Muscle layer of duodenum (tissue), 2 donors: ENCODE measurements at regions not wholly inside any gene's neighbourhood (a gene's known extent, or its start where the extent isn't known, plus 50 kb on each side); places are given as distances from the start of the nearest gene placed in this dataset.
"Not testable (repeated sequence)": the region's sequence is repeated elsewhere in the genome, so short reads cannot be mapped to it uniquely, and the experiment has no call there.

Source experiments
- H3K27ac ChIP-seq: one replicate; pipeline ENCODE4 v1.7.0; 2013; ENCODE audit warnings: mild to moderate bottlenecking, low read length
- H3K27me3 ChIP-seq: one replicate; pipeline ENCODE4 v1.7.0; 2013; ENCODE audit warnings: low read depth, mild to moderate bottlenecking, control low read depth, low read length
- H3K36me3 ChIP-seq, 2 donors: one replicate each; pipeline ENCODE4 v1.7.0; 2013; ENCODE audit warnings: low read length in 2 of 2, control low read depth in 1 of 2, mild to moderate bottlenecking in 1 of 2; ENCODE audit not compliant: insufficient read depth in 2 of 2, control insufficient read depth in 1 of 2
- H3K4me1 ChIP-seq, 2 donors: one replicate each; pipeline ENCODE4 v1.7.0; 2013; ENCODE audit warnings: low read length in 2 of 2, mild to moderate bottlenecking in 2 of 2, control low read depth in 1 of 2, moderate library complexity in 1 of 2; ENCODE audit not compliant: insufficient read depth in 2 of 2, control insufficient read depth in 1 of 2
- H3K4me3 ChIP-seq, 2 donors: one replicate each; pipeline ENCODE4 v1.7.0; 2013; ENCODE audit warnings: low read length in 2 of 2, low read depth in 1 of 2, mild to moderate bottlenecking in 1 of 2
- H3K9me3 ChIP-seq, 2 donors: one replicate each; pipeline ENCODE4 v1.7.0; 2013; ENCODE audit warnings: low read length in 2 of 2, control low read depth in 1 of 2, mild to moderate bottlenecking in 1 of 2; ENCODE audit not compliant: control insufficient read depth in 1 of 2
- donor health status: healthy.

DNA sequence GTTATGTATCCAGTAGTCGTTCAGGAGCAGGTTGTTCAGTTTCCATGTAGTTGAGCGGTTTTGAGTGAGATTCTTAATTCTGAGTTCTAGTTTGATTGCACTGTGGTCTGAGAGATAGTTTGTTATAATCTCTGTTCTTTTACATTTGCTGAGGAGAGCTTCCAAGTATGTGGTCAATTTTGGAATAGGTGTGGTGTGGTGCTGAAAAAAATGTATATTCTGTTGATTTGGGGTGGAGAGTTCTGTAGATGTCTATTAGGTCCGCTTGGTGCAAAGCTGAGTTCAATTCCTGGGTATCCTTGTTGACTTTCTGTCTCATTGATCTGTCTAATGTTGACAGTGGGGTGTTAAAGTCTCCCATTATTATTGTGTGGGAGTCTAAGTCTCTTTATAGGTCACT is 68.6 kb upstream of the IZUMO1R start:
- H3K27ac ChIP-seq, H3K4me3 ChIP-seq, H3K27me3 ChIP-seq, H3K36me3 ChIP-seq, H3K4me1 ChIP-seq: not testable (repeated sequence)
- peaks cover 0 to 18% of the 10 kb centered on the region in 2 donors for H3K9me3 ChIP-seq

DNA sequence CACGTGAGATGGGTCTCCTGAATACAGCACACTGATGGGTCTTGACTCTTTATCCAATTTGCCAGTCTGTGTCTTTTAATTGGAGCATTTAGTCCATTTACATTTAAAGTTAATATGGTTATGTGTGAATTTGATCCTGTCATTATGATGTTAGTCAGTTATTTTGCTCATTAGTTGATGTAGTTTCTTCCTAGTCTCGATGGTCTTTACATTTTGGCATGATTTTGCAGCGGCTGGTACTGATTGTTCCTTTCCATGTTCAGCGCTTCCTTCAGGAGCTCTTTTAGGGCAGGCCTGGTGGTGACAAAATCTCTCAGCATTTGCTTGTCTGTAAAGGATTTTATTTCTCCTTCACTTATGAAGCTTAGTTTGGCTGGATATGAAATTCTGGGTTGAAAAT is 68.0 kb upstream of the IZUMO1R start:
- H3K9me3 ChIP-seq = peaks cover 0 to 18% of the 10 kb centered on the region in 2 donors
- H3K27me3 ChIP-seq, H3K27ac ChIP-seq, H3K36me3 ChIP-seq, H3K4me3 ChIP-seq, H3K4me1 ChIP-seq: not testable (repeated sequence)

DNA sequence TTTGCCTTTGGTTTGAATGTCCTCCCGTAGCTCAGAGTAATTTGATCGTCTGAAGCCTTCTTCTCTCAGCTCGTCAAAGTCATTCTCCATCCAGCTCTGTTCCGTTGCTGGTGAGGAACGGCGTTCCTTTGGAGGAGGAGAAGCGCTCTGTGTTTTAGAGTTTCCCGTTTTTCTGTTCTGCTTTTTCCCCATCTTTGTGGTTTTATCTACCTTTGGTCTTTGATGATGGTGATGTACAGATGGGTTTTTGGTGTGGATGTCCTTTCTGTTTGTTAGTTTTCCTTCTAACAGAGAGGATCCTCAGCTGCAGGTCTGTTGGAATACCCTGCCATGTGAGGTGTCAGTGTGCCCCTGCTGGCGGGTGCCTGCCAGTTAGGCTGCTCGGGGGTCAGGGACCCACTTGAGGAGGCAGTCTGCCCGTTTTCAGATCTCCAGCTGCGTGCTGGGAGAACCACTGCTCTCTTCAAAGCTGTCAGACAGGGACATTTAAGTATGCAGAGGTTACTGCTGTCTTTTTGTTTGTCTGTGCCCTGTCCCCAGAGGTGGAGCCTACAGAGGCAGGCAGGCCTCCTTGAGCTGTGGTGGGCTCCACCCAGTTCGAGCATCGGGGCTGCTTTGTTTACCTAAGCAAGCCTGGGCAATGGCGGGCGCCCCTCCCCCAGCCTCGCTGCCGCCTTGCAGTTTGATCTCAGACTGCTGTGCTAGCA is 66.8 kb upstream of the IZUMO1R start:
- H3K27me3 ChIP-seq, H3K4me3 ChIP-seq, H3K36me3 ChIP-seq, H3K27ac ChIP-seq, H3K4me1 ChIP-seq: not testable (repeated sequence)
- peaks cover 0 to 18% of the 10 kb centered on the region in 2 donors for H3K9me3 ChIP-seq

DNA sequence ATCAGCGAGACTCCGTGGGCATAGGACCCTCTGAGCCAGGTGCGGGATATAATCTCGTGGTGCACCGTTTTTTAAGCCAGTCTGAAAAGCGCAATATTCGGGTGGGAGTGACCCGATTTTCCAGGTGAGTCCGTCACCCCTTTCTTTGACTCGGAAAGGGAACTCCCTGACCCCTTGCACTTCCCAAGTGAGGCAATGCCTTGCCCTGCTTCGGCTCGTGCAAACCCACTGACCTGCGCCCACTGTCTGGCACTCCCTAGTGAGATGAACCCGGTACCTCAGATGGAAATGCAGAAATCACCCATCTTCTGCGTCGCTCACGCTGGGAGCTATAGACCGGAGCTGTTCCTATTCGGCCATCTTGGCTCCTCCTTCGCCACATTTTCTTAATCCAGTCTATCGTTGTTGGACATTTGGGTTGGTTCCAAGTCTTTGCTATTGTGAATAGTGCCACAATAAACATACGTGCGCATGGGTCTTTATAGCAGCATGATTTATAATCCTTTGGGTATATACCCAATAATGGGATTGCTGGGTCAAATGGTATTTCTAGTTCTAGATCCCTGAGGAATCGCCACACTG is 66.1 kb upstream of the IZUMO1R start:
- not testable (repeated sequence) for H3K27me3 ChIP-seq, H3K4me1 ChIP-seq, H3K36me3 ChIP-seq, H3K27ac ChIP-seq
- Histone ChIP-seq H3K4me3 (peak overlapping the region in 1 of 2 donors; percentile 2), H3K9me3 (peaks cover 0 to 18% of the 10 kb centered on the region in 2 donors)

DNA sequence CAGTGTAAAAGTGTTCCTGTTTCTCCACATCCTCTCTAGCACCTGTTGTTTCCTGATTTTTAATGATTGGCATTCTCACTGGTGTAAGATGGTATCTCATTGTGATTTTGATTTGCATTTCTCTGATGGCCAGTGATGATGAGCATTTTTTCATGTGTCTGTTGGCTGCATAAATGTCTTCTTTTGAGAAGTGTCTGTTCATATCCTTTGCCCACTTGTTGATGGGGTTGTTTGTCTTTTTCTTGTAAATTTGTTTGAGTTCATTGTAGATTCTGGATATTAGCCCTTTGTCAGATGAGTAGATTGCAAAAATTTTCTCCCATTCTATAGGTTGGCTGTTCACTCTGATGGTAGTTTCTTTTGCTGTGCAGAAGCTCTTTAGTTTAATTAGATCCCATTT is 65.6 kb upstream of the IZUMO1R start:
- not testable (repeated sequence) for H3K36me3 ChIP-seq, H3K4me1 ChIP-seq, H3K27ac ChIP-seq, H3K27me3 ChIP-seq
- Histone ChIP-seq H3K4me3 (peak overlapping the region in 1 of 2 donors; percentile 2), H3K9me3 (peaks cover 0 to 18% of the 10 kb centered on the region in 2 donors)

DNA sequence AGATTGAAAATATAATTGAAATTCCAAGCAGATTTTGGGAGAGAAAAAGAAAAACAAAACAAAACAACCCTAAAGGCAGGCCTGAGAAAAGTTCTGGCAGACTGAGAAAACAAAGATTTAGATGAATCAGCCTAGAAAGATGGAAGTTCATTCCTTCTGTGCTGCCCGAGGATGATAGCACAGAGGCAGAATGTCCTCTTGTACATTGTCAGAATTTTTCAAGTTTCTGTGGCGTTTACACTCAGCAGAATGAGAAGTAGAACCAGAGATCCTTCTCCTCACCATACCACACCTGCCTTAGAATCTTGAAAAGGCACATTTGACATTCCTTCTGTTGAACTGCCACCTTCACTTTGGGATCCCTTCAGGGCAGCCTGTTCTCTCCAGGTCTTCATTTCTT is 62.5 kb upstream of the IZUMO1R start:
- Histone ChIP-seq H3K9me3 (peaks cover 0 to 14% of the 10 kb centered on the region in 2 donors), H3K4me1 (no peaks in the 10 kb centered on the region), H3K4me3 (no peak overlapping the region), H3K36me3 (no peaks in the 10 kb centered on the region), H3K27me3 (no peaks in the 10 kb centered on the region), H3K27ac (no peak overlapping the region)

DNA sequence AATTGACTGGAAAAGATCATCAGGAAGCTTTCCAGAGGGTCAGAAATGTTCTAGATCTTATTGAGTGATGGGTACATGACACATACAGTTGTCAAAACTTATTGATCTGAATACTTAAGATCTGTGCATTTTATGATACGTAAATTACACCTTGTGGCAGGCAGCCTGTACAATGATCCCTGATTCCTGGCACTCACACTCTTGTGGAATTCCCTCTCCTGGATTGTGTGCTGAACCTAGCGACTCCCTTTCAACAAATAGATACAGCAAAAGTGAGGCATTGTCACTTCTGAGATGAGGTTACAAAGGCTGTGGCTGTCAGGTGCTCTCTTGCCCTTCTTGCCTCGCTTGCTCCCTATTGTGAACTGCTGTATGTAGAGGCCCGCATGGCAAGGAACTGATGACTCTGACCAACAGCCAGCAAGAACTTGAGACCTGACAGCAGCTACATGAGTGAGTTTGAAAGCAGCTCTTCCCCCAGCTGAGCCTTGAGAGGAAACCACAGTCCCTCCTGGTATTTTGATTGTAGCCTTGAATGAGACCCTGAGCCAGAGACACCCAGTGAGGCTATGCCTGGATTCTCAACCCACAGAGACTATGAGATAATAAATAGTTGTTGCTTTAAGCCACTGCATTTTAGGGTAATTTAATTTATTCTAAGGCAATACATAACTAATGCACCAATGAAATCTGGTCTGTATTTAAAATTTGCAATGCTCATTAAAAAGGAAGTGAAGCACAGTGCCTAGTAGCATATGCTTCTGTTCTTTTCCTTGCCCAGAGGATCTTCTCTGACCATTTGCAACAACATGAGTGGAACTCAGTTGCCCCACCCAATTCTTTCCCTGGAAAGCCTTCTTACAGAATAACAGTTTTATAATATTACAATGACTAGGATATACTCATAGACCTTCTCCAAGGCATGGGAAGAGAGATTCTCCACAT is 60.5 kb upstream of the IZUMO1R start:
- peaks cover 0 to 5% of the 10 kb centered on the region in 2 donors for H3K9me3 ChIP-seq
- no peaks in the 10 kb centered on the region for H3K36me3 ChIP-seq
- H3K4me1 ChIP-seq = no peaks in the 10 kb centered on the region
- no peak overlapping the region for H3K27ac ChIP-seq
- no peaks in the 10 kb centered on the region for H3K27me3 ChIP-seq
- H3K4me3 ChIP-seq = no peak overlapping the region

DNA sequence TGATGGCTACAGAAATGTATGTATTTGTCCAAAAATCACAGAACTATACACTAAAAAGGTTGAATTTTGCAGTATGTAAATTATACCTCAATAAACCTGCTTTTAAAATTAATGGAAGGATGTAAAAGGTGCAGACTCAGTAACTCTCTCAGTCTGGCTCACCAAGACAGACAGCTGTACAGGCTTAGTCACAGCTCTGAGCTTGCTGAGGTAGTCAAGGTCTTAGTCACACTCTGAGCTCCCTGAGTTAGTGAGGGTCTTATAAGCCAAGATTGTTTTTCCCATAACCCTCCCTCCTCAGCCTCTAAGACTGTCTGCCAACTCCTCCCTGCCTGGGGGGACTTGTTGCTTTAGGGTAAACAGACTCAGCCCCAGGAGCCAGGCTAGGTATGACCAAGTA is 59.3 kb upstream of the IZUMO1R start:
- peaks cover 0 to 5% of the 10 kb centered on the region in 2 donors for H3K9me3 ChIP-seq

DNA sequence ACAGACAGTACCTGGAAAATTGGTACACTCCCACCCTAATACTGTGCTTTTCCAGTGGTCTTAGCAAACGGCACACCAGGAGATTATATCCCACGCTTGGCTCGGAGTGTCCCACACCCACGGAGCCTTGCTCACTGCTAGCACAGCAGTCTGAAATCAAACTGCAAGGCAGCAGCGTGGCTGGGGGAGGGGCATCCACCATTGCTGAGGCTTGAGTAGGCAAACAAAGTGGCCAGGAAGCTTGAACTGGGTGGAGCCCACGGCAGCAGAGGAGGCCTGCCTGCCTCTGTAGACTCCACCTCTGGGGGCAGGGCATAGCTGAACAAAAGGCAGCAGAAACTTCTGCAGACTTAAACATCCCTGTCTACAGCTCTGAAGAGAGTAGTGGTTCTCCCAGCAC is 56.1 kb upstream of the IZUMO1R start:
- not testable (repeated sequence) for H3K27me3 ChIP-seq, H3K4me3 ChIP-seq, H3K27ac ChIP-seq, H3K36me3 ChIP-seq, H3K9me3 ChIP-seq, H3K4me1 ChIP-seq

More for the DNA sequence above, 59.3 kb upstream of the IZUMO1R start:
- Histone ChIP-seq H3K27ac (no peak overlapping the region), H3K36me3 (no peaks in the 10 kb centered on the region), H3K27me3 (no peaks in the 10 kb centered on the region), H3K4me3 (no peak overlapping the region), H3K4me1 (no peaks in the 10 kb centered on the region)

DNA sequence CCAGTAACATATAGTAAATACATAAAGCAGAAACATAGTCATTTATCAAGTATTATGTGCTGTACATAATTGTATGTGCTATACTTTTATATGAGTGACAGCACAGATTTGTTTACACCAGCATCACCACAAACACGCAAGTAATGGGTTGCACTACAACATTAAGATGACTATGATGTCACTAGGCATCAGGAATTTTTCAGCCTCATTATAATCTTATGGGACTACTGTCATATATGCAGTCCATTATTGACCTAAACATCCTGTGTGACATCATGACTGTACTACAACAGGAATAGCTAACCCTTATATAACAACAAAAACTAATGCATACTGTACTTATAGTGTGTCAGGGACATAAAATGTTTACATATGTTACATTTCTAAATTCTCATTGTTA is 50.2 kb upstream of the IZUMO1R start:
- H3K27me3 ChIP-seq = no peaks in the 10 kb centered on the region
- no peak overlapping the region for H3K27ac ChIP-seq
- no peak overlapping the region for H3K4me3 ChIP-seq
- H3K9me3 ChIP-seq = peaks cover 0 to 5% of the 10 kb centered on the region in 2 donors
- no peaks in the 10 kb centered on the region for H3K4me1 ChIP-seq
- no peaks in the 10 kb centered on the region for H3K36me3 ChIP-seq
